BLaER1 treated with 17β-estradiol and CSF1 and Interleukin-3, amounts not matched to agents 10 nM and 100 nM (cell line): ENCODE measurements at regions not wholly inside any gene's neighbourhood (a gene's known extent, or its start where the extent isn't known, plus 50 kb on each side); places are given as distances from the start of the nearest gene placed in this dataset.

ENCODE experiments used
- H3K27ac ChIP-seq, 11 experiments: shearing (Covaris generic); formaldehyde crosslinking; 2 replicates each; pipeline ENCODE4 v1.8.1; 2022
- H3K27me3 ChIP-seq, 11 experiments: shearing (Covaris generic); formaldehyde crosslinking; 2 replicates each; pipeline ENCODE4 v1.8.1; 2022
- H3K36me3 ChIP-seq, 11 experiments: shearing (Covaris generic); formaldehyde crosslinking; 2 replicates each; pipeline ENCODE4 v1.8.1; 2022
- H3K4me1 ChIP-seq, 10 experiments: shearing (Covaris generic); formaldehyde crosslinking; 2 replicates each; pipeline ENCODE4 v1.8.1; 2022
- H3K4me2 ChIP-seq, 11 experiments: shearing (Covaris generic); formaldehyde crosslinking; 2 replicates each; pipeline ENCODE4 v1.8.1; 2022
- H3K4me3 ChIP-seq, 10 experiments: shearing (Covaris generic); formaldehyde crosslinking; 2 replicates each; pipeline ENCODE4 v1.8.1; 2022
- H3K9ac ChIP-seq, 11 experiments: shearing (Covaris generic); formaldehyde crosslinking; 2 replicates each; pipeline ENCODE4 v1.8.1; 2022
- H3K9me3 ChIP-seq, 11 experiments: shearing (Covaris generic); formaldehyde crosslinking; replicated peaks in 1 of 11; 2 replicates each; pipeline ENCODE4 v1.8.1; 2022
- H4K20me1 ChIP-seq, 11 experiments: shearing (Covaris generic); formaldehyde crosslinking; 2 replicates each; pipeline ENCODE4 v1.8.1; 2022
- Cebpa-rat ChIP-seq, 11 experiments: shearing (Covaris generic); IDR thresholded peaks; 2 replicates each; pipeline ENCODE4 v1.8.1; 2022

- peaks cover 0 to 12% (median 7%) of the 10 kb centered on the region in 11 experiments; a peak in 8 of 22 replicates for H3K9me3 ChIP-seq
- H3K9ac ChIP-seq: no peak overlapping the region
- H3K4me3 ChIP-seq: no peak overlapping the region
- no peak for TF ChIP-seq Cebpa-rat (IDR thresholded peaks at IDR 0.05)
- H3K36me3 ChIP-seq: no peaks in the 10 kb centered on the region
- H3K4me1 ChIP-seq: no peaks in the 10 kb centered on the region
- H3K4me2 ChIP-seq: no peak overlapping the region
- no peaks in the 10 kb centered on the region for H4K20me1 ChIP-seq
- H3K27me3 ChIP-seq: no peaks in the 10 kb centered on the region
- no peak overlapping the region for H3K27ac ChIP-seq
Observed at GRCh38 chr15:38904298-38904697, 339.7 kb upstream of the RASGRP1 start.

- Histone ChIP-seq H3K4me2 (no peak overlapping the region), H3K36me3 (no peaks in the 10 kb centered on the region), H3K27me3 (no peaks in the 10 kb centered on the region), H4K20me1 (no peaks in the 10 kb centered on the region), H3K9me3 (peaks cover 0 to 16% (median 7%) of the 10 kb centered on the region in 11 experiments; a peak in 8 of 22 replicates), H3K9ac (no peak overlapping the region), H3K4me1 (no peaks in the 10 kb centered on the region), H3K27ac (no peak overlapping the region), H3K4me3 (no peak overlapping the region)
- TF ChIP-seq Cebpa-rat (IDR thresholded peaks at IDR 0.05): no peak
Observed at GRCh38 chr15:38905632-38906031, 341.0 kb upstream of the RASGRP1 start.

- Histone ChIP-seq H3K4me1 (no peaks in the 10 kb centered on the region), H3K27ac (no peak overlapping the region), H3K9me3 (peaks cover 0 to 3% (median 0%) of the 10 kb centered on the region in 11 experiments; a peak in 1 of 22 replicates), H3K9ac (no peak overlapping the region), H3K4me2 (no peak overlapping the region), H3K4me3 (no peak overlapping the region), H3K36me3 (no peaks in the 10 kb centered on the region), H4K20me1 (no peaks in the 10 kb centered on the region), H3K27me3 (no peaks in the 10 kb centered on the region)
- TF ChIP-seq Cebpa-rat (IDR thresholded peaks at IDR 0.05): no peak
Observed at GRCh38 chr15:38920966-38921365, 356.4 kb upstream of the RASGRP1 start.

GRCh38 chr15:38921471-38921870 lies 356.9 kb upstream of the RASGRP1 start:
- H3K27ac ChIP-seq: no peak overlapping the region
- H3K27me3 ChIP-seq: no peaks in the 10 kb centered on the region
- no peak overlapping the region for H3K9ac ChIP-seq
- no peak overlapping the region for H3K4me2 ChIP-seq
- no peak overlapping the region for H3K4me3 ChIP-seq
- no peak for TF ChIP-seq Cebpa-rat (IDR thresholded peaks at IDR 0.05)
- H4K20me1 ChIP-seq: no peaks in the 10 kb centered on the region
- no peaks in the 10 kb centered on the region for H3K4me1 ChIP-seq
- H3K9me3 ChIP-seq: no peaks in the 10 kb centered on the region
- H3K36me3 ChIP-seq: no peaks in the 10 kb centered on the region

- Histone ChIP-seq H3K9me3 (no peaks in the 10 kb centered on the region), H3K27me3 (no peaks in the 10 kb centered on the region), H3K36me3 (no peaks in the 10 kb centered on the region), H3K27ac (no peak overlapping the region), H4K20me1 (no peaks in the 10 kb centered on the region), H3K9ac (no peak overlapping the region), H3K4me1 (no peaks in the 10 kb centered on the region), H3K4me3 (no peak overlapping the region), H3K4me2 (no peak overlapping the region)
- TF ChIP-seq Cebpa-rat (IDR thresholded peaks at IDR 0.05): no peak
Observed at GRCh38 chr15:38928431-38928830, 363.8 kb upstream of the RASGRP1 start.

GRCh38 chr15:38930851-38931572 lies 366.4 kb upstream of the RASGRP1 start:
- Histone ChIP-seq H4K20me1 (no peaks in the 10 kb centered on the region), H3K36me3 (no peaks in the 10 kb centered on the region), H3K27me3 (no peaks in the 10 kb centered on the region), H3K4me2 (no peak overlapping the region), H3K9me3 (no peaks in the 10 kb centered on the region), H3K9ac (no peak overlapping the region), H3K4me1 (no peaks in the 10 kb centered on the region), H3K27ac (no peak overlapping the region), H3K4me3 (no peak overlapping the region)
- no peak for TF ChIP-seq Cebpa-rat (IDR thresholded peaks at IDR 0.05)

- Histone ChIP-seq H3K27ac (no peak overlapping the region), H3K4me1 (no peaks in the 10 kb centered on the region), H3K9me3 (no peaks in the 10 kb centered on the region), H4K20me1 (no peaks in the 10 kb centered on the region), H3K9ac (no peak overlapping the region), H3K4me2 (no peak overlapping the region), H3K36me3 (no peaks in the 10 kb centered on the region), H3K27me3 (no peaks in the 10 kb centered on the region), H3K4me3 (no peak overlapping the region)
- TF ChIP-seq Cebpa-rat (IDR thresholded peaks at IDR 0.05): no peak
Observed at GRCh38 chr15:38941399-38941953, 376.9 kb upstream of the RASGRP1 start.

GRCh38 chr15:38944536-38944935 lies 379.9 kb upstream of the RASGRP1 start:
- TF ChIP-seq Cebpa-rat (IDR thresholded peaks at IDR 0.05): no peak
- H3K4me3 ChIP-seq: no peak overlapping the region
- H3K27ac ChIP-seq: no peak overlapping the region
- no peaks in the 10 kb centered on the region for H3K36me3 ChIP-seq
- no peaks in the 10 kb centered on the region for H3K9me3 ChIP-seq
- no peaks in the 10 kb centered on the region for H3K4me1 ChIP-seq
- H4K20me1 ChIP-seq: no peaks in the 10 kb centered on the region
- no peak overlapping the region for H3K9ac ChIP-seq
- H3K27me3 ChIP-seq: no peaks in the 10 kb centered on the region
- H3K4me2 ChIP-seq: no peak overlapping the region

- TF ChIP-seq Cebpa-rat (IDR thresholded peaks at IDR 0.05): no peak
Observed at GRCh38 chr15:38945551-38946298, 381.1 kb upstream of the RASGRP1 start.

More at GRCh38 chr15:38945551-38946298, 381.1 kb upstream of the RASGRP1 start:
- no peak overlapping the region for H3K4me2 ChIP-seq
- no peaks in the 10 kb centered on the region for H3K27me3 ChIP-seq
- H3K9me3 ChIP-seq: no peaks in the 10 kb centered on the region
- H3K4me3 ChIP-seq: no peak overlapping the region
- H3K9ac ChIP-seq: no peak overlapping the region
- no peaks in the 10 kb centered on the region for H3K36me3 ChIP-seq
- no peak overlapping the region for H3K27ac ChIP-seq
- H3K4me1 ChIP-seq: no peaks in the 10 kb centered on the region
- H4K20me1 ChIP-seq: no peaks in the 10 kb centered on the region
